ENCODE measurements at regions not wholly inside any gene's neighbourhood (a gene's known extent, or its start where the extent isn't known, plus 50 kb on each side); places are given as distances from the start of the nearest gene placed in this dataset.
A peak's percentile ranks its signal among the peaks of the same experiment; 100 is the strongest.

- peak; percentile 21 to 68 for DNase-seq (ENCODE audit: low read depth in 2 of 2)
- H3K27me3 ChIP-seq (ENCODE audit: control insufficient read depth, insufficient read depth, low read length), result no peaks in the 10 kb centered on the region
- H2AFZ ChIP-seq (ENCODE audit: low read length), result no peak overlapping the region
These were observed 98.0 kb downstream of the LMO4 start for GRCh38 chr1:87426463-87427249.

DNA sequence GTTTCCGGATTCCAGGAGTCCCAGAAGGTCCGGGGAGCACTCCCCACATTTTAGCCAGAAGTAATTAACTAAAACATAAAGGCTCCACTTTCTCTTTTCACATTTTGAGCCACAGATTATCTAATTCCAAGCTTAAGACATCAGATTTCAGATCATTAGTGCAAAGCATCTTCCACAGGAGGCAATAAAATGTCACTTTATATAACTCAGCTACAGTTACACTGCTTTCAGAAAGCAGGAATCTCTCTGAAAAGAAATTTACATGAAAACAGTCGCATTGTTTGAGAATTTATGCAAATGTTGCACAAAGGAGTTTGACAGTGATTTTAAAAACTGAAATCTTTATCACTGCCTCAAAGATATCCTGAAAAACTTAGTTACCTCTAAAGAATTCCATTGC lies 99.7 kb downstream of the LMO4 start:
- H3K36me3 ChIP-seq (ENCODE audit: control insufficient read depth, insufficient read depth, low read length), result no peaks in the 10 kb centered on the region
- H4K20me1 ChIP-seq (ENCODE audit: control insufficient read depth, extremely low read depth, insufficient read depth, low read length), result no peaks in the 10 kb centered on the region
- H3K4me2 ChIP-seq (ENCODE audit: extremely low read depth, insufficient read depth, low read length), result no peak overlapping the region

More at GRCh38 chr1:87426463-87427249, 98.0 kb downstream of the LMO4 start:
- Histone ChIP-seq H3K4me1 (ENCODE audit: control insufficient read depth, extremely low read depth, insufficient read depth, low read length) (no peaks in the 10 kb centered on the region), H3K9ac (ENCODE audit: insufficient read depth, low read length) (no peak overlapping the region), H3K4me2 (ENCODE audit: extremely low read depth, insufficient read depth, low read length) (no peak overlapping the region), H3K79me2 (ENCODE audit: control insufficient read depth, insufficient read depth, low read length) (no peaks in the 10 kb centered on the region), H3K27ac (ENCODE audit: insufficient read depth, low read length) (no peak overlapping the region), H3K36me3 (ENCODE audit: control insufficient read depth, insufficient read depth, low read length) (no peaks in the 10 kb centered on the region), H3K4me3 (replicated peaks in 1 of 4; ENCODE audit: control extremely low read depth in 1 of 4, insufficient read depth in 1 of 4, low read depth in 3 of 4, low read length in 4 of 4) (no peak overlapping the region), H4K20me1 (ENCODE audit: control insufficient read depth, extremely low read depth, insufficient read depth, low read length) (no peaks in the 10 kb centered on the region), H3K9me3 (ENCODE audit: control insufficient read depth, insufficient read depth, low read depth, low read length) (no peaks in the 10 kb centered on the region)
- TF ChIP-seq CTCF (conservative IDR thresholded peaks at IDR 0.05 in 1 of 2, IDR thresholded peaks at IDR 0.05 in 1 of 2; ENCODE audit: low read depth in 1 of 2, low read length in 2 of 2) (no peak), EZH2 (IDR thresholded peaks at IDR 0.05; ENCODE audit: low read length, missing control alignments) (no peak)

GRCh38 chr1:87428883-87429282 lies 100.2 kb downstream of the LMO4 start:
- no peaks in the 10 kb centered on the region for H3K27me3 ChIP-seq (ENCODE audit: control insufficient read depth, insufficient read depth, low read length)
- no peaks in the 10 kb centered on the region for H3K79me2 ChIP-seq (ENCODE audit: control insufficient read depth, insufficient read depth, low read length)
- H3K9ac ChIP-seq (ENCODE audit: insufficient read depth, low read length), result no peak overlapping the region
- no peak overlapping the region for H3K4me3 ChIP-seq (replicated peaks in 1 of 4; ENCODE audit: control extremely low read depth in 1 of 4, insufficient read depth in 1 of 4, low read depth in 3 of 4, low read length in 4 of 4)
- no peak overlapping the region for H3K27ac ChIP-seq (ENCODE audit: insufficient read depth, low read length)
- TF ChIP-seq CTCF (conservative IDR thresholded peaks at IDR 0.05 in 1 of 2, IDR thresholded peaks at IDR 0.05 in 1 of 2; ENCODE audit: low read depth in 1 of 2, low read length in 2 of 2) (no peak), EZH2 (IDR thresholded peaks at IDR 0.05; ENCODE audit: low read length, missing control alignments) (no peak)
- no peaks in the 10 kb centered on the region for H3K4me1 ChIP-seq (ENCODE audit: control insufficient read depth, extremely low read depth, insufficient read depth, low read length)
- H4K20me1 ChIP-seq (ENCODE audit: control insufficient read depth, extremely low read depth, insufficient read depth, low read length), result no peaks in the 10 kb centered on the region
- H2AFZ ChIP-seq (ENCODE audit: low read length), result no peak overlapping the region
- H3K4me2 ChIP-seq (ENCODE audit: extremely low read depth, insufficient read depth, low read length), result no peak overlapping the region
- no peaks in the 10 kb centered on the region for H3K36me3 ChIP-seq (ENCODE audit: control insufficient read depth, insufficient read depth, low read length)
- no peaks in the 10 kb centered on the region for H3K9me3 ChIP-seq (ENCODE audit: control insufficient read depth, insufficient read depth, low read depth, low read length)
- DNase-seq (ENCODE audit: low read depth in 2 of 2), result no peak

More for the DNA sequence above, 99.7 kb downstream of the LMO4 start:
- H3K4me1 ChIP-seq (ENCODE audit: control insufficient read depth, extremely low read depth, insufficient read depth, low read length), result no peaks in the 10 kb centered on the region
- no peak overlapping the region for H3K4me3 ChIP-seq (replicated peaks in 1 of 4; ENCODE audit: control extremely low read depth in 1 of 4, insufficient read depth in 1 of 4, low read depth in 3 of 4, low read length in 4 of 4)
- TF ChIP-seq EZH2 (IDR thresholded peaks at IDR 0.05; ENCODE audit: low read length, missing control alignments), result no peak
- no peak for TF ChIP-seq CTCF (conservative IDR thresholded peaks at IDR 0.05 in 1 of 2, IDR thresholded peaks at IDR 0.05 in 1 of 2; ENCODE audit: low read depth in 1 of 2, low read length in 2 of 2)
- no peak overlapping the region for H3K9ac ChIP-seq (ENCODE audit: insufficient read depth, low read length)
- no peaks in the 10 kb centered on the region for H3K9me3 ChIP-seq (ENCODE audit: control insufficient read depth, insufficient read depth, low read depth, low read length)
- H3K27ac ChIP-seq (ENCODE audit: insufficient read depth, low read length), result no peak overlapping the region
- no peaks in the 10 kb centered on the region for H3K27me3 ChIP-seq (ENCODE audit: control insufficient read depth, insufficient read depth, low read length)
- no peak overlapping the region for H2AFZ ChIP-seq (ENCODE audit: low read length)
- DNase-seq (ENCODE audit: low read depth in 2 of 2), result no peak
- no peaks in the 10 kb centered on the region for H3K79me2 ChIP-seq (ENCODE audit: control insufficient read depth, insufficient read depth, low read length)

All from fibroblast of lung (primary cell).